D341Med (cell line): ENCODE measurements at regions not wholly inside any gene's neighbourhood (a gene's known extent, or its start where the extent isn't known, plus 50 kb on each side); places are given as distances from the start of the nearest gene placed in this dataset.

Experiments used
- DNase-seq: peaks from one replicate; pipeline ENCODE4 v3.0.0; 2012; ENCODE audit warnings: low spot score

DNA sequence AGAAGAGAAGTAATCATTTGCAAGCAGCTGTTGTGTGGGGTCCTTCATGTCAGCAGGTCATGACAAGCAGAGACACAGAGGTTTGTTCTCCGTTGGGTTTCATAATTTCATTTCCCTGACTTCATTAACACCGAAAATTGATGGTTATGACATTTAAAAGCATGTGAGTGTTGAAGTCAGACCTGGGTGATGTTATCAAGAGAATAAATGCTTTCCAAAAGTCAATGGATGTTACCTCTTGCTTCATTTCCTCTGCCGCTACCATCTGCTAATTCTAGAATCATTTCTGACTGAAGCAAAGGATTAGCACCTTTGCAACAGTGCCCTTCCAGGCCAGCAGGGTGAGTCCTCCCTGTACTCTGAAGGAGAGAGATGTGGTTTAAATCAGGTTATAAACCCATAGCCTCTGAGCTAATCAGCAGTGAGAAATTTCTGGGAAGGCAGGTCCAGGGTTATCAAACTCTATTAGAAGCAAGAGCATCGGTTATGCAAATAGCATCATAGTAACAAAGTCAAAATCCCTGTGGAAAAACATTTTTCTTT is 446.2 kb downstream of the PIK3C3 start:
- DNase-seq, result peak; percentile 29

DNA sequence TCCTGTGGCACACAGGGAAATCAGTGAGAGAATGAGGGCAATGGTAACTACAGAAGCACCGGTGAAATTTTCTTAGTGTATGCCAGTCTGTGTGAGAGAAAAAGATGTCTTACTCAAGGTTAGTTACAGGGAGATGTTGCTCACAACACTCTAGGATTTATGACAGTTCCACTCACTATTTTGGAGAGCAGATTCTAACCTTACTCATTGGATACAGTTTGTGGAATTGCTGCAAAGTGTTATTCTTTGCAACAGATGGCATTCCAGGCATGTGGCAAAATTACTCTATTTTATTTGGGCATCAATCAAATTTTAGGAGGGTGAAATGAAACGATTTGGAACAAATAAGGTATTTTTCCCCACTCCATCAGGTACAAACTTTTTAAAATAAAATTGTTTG is 449.1 kb downstream of the PIK3C3 start:
- no peak for DNase-seq

DNA sequence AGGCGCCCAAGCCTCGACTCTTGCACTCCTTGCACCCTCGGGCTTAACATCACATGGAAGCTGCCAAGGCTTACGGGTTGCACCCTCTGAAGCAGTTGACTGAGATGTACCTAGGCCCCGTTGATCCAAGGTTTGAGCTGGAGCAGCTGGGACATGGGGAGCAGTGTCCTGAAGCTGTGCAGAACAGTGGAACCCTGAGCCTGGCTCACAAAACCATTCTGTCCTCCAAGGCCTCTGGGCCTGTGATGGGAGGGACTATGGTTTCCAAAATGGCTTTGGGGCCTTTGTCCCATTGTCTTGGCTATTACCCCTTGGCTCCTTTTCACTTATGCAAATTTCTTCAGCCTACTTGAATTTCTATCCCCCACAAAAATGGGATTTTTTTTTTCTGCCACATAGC is 454.0 kb downstream of the PIK3C3 start:
- no peak for DNase-seq

DNA sequence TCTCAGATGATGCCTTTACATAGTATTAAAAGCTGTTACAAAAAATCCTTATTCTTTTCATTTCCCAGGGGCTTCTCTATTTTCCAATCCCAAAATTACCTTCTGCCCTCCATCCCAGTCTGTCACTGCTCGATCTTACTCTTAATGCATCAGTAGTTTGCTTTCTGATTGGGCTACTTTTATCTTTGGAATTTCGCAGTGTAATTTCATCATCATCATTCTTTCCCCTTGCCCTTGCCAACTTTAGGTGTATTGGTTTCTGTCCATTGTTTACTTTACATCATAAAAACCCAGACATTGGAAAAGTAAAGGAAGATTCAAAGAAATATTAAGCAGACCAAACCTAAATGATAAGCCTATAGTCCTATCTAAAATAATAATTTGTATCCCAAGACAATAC is 457.2 kb downstream of the PIK3C3 start:
- DNase-seq, result no peak

DNA sequence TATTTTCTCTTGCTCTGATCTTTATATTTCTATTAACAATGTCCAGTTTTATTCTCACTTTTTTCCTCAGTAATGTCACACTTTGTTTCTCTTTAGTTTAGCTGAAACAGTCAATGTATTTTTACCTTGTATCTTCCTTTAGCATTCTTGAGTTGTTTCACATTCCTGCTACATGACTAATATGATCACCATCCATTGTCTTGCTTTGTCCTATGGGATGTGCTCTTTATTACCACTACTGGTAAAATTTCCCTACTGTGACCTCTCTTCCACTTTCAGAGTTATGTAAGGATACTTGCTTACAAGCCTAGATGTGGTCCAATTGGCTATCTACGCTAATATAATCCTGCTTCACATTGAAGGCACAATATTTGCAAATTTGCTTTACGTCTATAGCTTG is 457.9 kb downstream of the PIK3C3 start:
- no peak for DNase-seq

DNA sequence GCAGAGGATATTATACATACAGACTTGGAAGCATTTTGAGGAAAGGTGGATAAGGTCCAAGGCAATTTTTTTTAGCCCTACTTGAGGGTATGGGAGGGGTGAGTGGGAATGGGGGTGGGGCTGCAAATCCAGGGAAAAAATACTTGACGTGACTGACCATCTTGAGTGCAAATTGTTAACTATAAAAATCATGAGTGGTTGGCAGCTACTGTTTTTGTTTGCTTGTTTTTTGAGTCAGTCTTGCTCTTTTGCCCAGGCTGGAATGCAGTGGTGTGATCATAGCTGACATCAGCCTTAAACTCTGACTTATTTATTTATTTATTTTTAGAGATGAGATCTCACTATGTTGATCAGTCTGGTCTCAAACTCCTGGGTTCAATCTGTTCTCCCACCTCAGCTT is 458.8 kb downstream of the PIK3C3 start:
- no peak for DNase-seq

DNA sequence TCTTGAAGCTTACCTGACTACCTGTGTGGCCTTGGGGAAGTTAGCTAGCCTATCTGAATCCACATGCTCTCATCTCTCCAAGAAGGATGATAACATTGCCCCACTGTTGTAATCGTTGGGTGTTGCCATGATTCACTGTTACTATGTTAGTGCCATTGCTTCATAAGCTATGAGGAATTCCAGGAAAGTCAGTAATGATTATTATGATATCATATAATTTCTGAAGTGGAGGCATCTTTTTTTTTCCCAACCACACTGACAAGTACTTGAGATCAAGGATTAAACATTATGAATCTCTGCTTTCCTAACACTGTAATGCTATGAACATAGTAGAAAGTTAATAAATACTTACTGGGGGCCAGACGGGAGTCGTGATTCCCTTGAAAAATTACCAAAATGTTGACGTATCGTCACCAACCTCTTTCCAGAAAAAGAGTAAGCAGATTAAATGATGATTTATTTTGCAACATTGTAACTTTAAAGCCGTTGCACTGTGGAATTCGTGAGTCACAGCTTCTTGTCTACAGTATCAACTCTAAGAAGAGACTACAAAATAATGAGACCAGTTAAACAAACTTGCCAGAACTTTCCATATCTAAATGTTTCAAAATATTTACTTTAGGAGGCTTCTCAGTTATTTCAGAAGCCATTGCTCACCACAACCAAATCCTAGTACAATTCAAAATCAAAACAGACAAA is 459.9 kb downstream of the PIK3C3 start:
- DNase-seq, result no peak

DNA sequence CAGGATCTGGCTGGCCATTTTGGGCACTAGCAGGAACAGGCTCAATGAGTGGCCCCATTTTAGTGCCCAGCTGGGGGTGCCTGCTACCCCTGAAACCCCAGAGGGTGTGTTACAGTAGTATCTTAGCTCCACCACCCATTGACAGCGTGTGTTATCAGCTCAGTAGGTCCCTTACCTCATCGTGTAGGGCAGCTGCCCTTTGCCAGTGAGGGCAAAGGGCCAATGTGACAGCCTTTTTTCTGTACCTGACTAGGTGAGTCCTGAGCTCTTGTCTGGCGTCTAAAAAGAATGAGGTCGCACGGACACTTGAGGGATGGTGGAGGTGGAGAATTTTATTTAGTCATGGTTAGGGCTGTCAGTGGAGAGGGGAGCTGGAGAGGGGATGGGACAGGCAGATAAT is 462.2 kb downstream of the PIK3C3 start:
- no peak for DNase-seq

DNA sequence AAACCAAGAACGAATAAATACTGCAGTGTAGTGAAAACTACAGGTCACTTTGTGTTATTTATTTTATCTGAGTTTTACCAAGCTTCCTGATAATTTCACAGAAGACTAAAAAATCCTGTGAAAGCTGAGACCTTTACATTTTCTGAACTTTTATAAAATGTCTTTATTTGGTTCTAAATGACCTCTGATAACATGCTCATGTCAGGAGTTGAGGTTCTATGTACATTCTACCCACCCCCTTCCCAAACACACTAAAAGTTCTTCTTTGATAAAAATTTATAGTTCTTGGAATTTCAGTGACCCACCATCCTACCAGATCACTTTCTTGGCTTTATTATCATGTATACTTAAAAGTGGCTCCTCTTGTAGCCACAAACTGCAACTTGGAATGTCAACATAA is 463.1 kb downstream of the PIK3C3 start:
- no peak for DNase-seq

DNA sequence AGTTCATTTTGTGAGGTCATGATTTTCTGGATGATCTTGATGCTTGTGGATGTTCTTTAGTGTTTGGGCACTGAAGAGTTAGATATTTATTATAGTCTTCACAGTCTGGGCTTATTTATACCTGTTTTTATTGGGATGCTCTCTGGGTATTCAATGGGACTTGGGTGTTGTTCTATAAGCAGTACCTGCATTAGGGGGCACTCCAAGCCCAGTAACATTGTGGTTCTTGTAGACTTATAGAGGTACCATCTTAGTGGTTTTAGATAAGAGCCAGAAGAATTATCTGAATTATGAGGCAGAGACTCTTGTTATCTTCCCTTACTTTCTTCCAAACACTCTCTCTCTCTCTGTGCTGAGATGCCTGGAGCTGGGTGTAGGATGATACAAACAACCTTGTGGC is 470.0 kb downstream of the PIK3C3 start:
- no peak for DNase-seq

DNA sequence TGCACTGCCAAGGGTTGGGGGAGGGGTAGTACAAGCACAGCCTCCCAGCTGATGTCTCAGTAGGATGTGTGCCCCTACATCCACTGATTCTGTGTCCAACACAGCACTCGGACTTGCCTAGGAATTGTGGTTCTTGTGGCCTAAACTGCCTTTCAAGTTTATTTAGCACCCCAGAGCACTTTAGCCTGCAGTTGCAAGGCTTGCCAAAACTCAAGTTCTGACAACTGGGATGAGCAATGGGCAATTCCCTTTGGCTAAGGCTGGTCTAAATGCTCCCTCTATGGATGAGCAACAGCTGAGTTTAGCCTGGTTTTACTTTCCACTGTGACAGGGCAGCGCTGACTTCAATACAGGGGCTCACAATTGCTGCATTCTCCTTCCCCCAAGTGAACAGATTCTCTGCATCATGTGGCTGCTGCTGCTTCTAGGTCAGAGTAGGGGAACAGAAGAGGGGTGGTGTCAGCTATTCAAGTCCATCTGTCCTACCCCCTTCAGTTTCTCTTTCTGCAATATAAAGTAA is 471.5 kb downstream of the PIK3C3 start:
- DNase-seq, result no peak

DNA sequence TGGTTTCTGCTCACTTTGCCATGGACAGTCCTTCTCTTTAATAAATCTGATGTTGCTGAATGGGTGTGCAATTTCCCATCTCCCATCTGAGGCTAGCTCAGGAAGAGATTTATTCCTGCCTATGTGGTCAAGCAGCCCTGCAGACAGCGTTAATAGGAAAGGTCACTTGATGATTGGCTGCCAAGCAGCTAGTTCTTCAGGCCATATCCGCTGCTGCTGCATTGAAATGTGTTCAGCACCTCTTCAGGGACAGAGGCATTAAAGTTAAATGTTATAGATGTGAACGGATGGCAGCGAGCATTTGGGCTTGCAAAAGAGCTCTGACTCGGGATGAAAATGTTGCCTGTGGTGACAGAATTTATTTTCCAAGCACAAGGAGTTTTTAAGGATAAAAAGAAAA is 474.2 kb downstream of the PIK3C3 start:
- DNase-seq, result no peak

DNA sequence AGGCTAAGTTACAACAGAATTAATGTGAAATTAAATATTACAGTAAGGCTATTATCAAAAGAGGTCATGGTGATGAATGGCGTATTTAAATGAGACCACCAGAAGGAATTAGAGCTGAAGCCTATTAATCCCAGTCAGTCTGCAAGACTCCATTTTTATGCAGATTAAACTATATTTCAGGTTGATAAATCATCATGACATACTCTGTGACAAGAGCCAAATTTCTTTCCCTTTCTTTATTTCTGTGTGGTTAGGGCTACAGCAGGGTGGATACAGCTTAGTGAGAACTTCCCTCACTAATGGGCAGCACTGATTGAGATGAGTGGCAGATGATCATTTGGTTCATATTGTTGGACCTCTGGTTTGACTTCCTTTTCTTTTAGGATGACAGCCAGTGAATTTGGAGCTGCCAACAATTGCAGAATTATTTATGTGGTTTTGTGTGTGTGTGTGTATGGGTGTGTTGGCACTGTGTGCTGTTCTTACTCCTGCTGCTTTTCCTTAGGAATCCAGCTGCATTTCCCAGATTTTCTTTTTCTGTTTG is 481.3 kb downstream of the PIK3C3 start:
- DNase-seq, result no peak

DNA sequence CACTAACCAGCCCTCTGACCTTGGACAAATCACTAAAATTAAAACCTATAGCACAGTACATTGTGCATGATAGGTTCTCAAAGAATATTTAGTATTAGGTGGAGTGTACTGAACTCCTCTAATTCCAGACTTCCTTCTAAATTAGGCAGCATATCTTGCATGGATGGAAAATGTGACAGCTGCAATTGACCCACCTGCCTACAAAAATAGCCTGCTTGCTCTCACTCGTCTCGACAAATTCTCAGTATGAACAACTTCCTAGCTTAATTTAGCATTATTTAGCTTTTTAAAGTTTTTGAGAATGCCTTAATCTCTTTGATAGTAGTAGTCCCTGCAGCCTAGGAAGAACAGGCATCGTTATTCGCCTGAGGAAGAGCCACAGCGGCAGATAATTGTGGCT is 482.0 kb downstream of the PIK3C3 start:
- DNase-seq, result no peak

DNA sequence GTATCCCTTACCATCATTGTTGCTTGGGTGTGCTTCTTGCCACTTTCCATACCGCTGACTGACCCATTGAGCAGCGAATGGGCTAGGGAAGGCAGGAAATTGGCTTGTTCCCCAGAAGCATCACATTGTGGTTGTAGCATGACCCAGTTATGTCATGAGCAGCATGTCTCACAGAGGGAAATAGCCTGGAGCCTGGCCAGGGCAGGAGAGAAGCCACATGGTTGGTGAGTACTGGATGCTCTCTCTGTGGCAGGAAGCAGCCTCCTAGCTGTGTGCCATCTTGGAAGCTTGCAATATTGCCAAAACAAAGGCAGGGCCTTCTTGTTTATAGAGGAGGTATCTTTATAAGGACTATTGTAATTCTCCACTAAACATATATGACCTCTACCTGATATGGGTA is 482.6 kb downstream of the PIK3C3 start:
- DNase-seq, result no peak

DNA sequence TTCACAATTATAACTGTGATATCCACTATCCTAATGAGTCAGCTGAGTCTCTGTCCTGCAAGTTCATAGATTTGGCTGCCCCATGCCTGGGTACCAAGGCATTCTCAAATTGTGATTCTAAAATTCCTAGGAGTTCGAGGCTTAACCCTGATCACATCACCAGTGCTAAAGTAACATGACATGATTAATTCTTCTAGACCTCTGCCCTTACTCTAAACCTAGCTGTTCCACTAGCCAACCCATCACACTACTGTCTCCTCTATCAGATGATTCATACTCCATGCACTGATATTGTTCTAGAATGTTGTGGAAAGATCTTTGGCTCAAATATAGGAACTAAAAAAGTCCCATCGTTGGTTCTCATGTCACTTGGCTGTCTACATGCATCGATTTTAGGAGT is 487.6 kb downstream of the PIK3C3 start:
- DNase-seq, result no peak

DNA sequence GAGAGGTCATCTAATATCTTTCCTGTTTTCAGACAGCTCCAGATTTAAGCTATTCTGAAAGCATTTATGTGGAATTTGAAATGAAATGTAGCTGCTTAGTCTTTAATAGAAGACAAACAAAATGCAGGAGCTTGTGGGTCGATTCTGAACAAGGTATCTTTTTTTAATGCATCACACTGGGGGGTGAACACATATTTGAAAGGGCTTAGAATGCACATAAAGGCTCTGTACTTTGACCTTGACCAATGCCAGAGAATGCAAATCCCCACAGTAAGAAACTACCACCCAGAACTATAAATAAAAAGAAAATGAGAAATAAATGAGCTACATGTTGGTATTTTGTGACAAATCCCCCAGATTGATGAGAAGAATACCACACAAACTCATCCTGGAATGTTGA is 489.3 kb downstream of the PIK3C3 start:
- DNase-seq, result no peak

DNA sequence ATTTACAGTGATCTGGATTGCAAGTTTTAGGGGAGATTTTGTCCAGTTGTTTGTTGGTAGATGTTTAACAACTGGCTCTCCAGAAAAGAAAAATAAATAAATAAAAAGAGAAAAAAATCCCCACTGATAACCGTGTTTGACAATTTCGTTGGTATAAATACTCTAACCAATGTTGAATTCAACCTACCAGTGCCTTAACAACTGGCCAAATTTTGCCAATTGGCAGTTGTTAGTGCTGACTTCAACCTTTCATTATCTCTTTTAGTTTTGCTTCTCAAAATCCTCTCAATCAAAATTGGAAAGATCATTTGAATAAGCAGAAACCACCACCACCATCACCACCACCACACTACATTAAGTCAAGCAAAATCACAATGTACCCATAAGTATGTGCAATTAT is 490.3 kb downstream of the PIK3C3 start:
- DNase-seq, result no peak

DNA sequence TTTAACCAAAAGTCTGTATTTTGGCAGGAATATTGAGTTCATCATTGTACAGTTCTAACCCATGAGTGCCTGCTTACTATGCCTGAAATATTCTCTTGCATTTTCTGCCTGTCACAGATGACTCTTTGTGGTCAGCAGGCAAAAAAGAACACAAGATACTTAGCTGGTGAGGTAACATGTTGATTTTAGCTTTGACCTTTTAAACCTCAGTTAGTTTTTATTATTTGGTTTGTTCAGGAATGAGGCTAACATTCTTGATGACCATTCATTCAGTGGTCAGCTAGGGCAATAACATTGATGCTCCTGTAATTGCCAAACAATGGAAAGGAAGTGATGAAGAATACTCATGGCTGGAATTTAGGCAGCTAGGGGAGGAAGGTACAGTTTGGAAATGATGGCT is 491.2 kb downstream of the PIK3C3 start:
- DNase-seq, result no peak

DNA sequence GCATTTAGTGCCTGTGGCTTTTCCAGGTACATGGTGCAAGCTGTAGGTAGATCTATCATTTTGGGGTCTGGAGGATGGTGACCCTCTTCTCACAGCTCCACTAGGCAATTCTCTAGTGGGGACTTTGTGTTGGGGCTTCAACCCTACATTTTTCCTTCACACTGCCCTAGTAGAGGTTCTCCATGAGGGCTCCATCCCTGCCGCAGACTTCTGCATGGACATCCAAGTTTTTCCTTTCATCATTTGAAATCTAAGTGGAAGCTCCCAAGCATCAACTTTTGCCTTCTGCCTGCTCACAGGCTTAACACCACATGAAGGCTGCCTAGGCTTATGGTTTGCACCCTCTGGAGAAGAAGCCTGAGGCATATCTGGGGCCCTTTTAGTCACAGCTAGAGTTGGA is 492.7 kb downstream of the PIK3C3 start:
- no peak for DNase-seq

DNA sequence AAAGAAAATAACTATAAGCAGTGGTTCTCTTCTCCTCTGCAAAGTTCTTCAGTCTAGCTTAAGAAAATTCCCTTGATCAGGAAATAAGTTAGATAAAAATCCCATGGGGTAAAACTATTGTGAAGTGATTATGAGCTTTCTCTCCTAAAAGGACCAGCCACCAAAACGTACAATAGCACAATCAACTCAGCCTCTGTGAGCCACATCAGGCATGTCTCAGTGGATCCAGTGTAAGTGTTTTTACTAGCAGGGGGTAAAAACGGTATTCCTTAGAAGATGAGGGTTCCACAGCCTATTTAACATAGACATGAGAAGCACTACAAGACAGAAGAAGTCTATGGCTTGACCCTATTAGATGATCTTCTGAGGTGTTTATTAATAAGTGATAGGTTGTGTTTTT is 503.2 kb downstream of the PIK3C3 start:
- no peak for DNase-seq

DNA sequence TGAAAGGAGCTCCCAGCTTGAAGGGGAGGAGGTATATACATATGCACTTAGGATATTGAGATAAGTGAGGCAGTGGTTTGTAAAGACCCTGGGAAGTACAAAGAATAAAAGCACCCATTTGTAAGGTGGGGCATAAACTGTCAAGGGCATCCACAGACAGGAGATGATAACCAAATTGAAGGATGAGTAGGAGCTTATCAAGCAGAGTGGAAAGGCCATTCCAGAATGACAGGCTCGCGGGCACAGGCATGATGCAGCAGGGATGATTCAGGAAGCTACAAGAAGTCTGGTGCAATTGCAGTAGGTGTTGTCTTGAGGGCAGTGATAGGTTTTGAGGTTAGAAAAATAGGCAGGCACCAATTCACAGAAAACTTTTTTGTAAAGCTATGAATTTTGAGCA is 504.8 kb downstream of the PIK3C3 start:
- DNase-seq, result no peak

DNA sequence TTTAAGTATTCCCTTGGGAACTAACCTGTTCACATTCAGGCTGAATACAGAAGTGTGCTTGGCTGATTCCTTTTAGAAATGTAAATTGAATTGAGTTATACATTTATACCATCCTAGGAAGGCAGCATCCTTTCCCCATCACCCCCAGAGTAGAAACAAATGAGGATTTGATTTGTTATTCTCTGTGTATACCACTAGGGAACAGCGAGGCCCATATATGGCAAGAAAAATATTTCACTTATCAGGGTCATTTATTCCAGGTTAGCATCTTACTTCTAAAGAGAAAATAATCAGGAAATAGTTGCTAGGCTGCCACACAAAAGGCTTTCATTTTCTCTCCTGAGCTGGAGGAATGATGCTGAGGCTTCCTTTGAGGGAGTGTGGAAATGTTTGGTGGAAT is 516.9 kb downstream of the PIK3C3 start:
- no peak for DNase-seq

DNA sequence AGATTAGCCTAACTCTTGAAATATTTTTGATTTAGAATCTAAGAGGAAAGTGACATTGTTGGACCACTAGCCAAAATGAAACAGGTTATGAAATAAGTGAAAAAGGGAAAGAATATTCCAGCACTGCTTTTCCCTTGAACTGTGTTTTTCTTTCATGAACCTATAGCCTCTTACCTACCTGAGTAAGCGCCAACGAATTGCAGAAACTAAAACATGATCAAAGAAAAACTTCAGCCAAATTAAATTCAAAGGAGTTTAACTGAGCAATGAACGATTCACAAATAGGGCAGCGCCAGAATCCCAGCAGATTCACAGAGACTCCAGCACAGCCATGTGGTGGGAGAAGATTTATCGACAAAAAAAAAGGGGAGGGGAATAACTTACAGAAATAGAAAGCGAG is 518.6 kb downstream of the PIK3C3 start:
- no peak for DNase-seq
